ENCODE measurements at regions not wholly inside any gene's neighbourhood (a gene's known extent, or its start where the extent isn't known, plus 50 kb on each side); places are given as distances from the start of the nearest gene placed in this dataset.
"Not testable (repeated sequence)": the region's sequence is repeated elsewhere in the genome, so short reads cannot be mapped to it uniquely, and the experiment has no call there.

DNA sequence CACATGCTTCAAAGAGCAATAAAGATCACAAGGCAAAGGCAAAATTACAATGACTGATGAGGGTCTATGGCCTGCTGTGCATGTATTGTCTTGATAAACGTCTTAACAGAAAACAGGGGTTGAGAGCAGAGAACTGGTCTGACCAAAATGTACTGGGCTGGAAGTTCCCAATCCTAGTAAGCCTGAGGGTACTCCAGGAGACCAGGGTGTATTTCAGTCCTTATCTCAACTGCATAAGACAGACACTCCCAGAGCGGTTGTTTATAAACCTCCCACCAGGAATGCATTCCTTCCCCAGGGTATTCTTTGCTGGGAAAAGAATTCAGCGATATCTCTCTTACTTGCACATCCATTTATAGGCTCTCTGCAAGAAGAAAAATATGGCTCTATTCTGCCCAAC, 521.8 kb upstream of the GNPDA2 start:
- TF ChIP-seq, protein P1, sequence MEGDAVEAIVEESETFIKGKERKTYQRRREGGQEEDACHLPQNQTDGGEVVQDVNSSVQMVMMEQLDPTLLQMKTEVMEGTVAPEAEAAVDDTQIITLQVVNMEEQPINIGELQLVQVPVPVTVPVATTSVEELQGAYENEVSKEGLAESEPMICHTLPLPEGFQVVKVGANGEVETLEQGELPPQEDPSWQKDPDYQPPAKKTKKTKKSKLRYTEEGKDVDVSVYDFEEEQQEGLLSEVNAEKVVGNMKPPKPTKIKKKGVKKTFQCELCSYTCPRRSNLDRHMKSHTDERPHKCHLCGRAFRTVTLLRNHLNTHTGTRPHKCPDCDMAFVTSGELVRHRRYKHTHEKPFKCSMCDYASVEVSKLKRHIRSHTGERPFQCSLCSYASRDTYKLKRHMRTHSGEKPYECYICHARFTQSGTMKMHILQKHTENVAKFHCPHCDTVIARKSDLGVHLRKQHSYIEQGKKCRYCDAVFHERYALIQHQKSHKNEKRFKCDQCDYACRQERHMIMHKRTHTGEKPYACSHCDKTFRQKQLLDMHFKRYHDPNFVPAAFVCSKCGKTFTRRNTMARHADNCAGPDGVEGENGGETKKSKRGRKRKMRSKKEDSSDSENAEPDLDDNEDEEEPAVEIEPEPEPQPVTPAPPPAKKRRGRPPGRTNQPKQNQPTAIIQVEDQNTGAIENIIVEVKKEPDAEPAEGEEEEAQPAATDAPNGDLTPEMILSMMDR (IDR thresholded peaks at IDR 0.05): not testable (repeated sequence)
- not testable (repeated sequence) for TF ChIP-seq POLR2A, POLR2AphosphoS5, EP300 (IDR thresholded peaks at IDR 0.05)

All from stomach (tissue), 4 donors.